Tibial nerve (tissue), 4 donors: ENCODE measurements at regions not wholly inside any gene's neighbourhood (a gene's known extent, or its start where the extent isn't known, plus 50 kb on each side); places are given as distances from the start of the nearest gene placed in this dataset.

ENCODE experiments used
- DNase-seq, 2 donors: peaks; one replicate each; pipeline ENCODE4 v3.0.0-alpha.2; 2019; ENCODE audit warnings: low spot score in 2 of 2
- H3K27ac ChIP-seq, 4 donors: fragments of 200-600 bp; sonication (generic) in 3 of 4; one replicate each; pipeline ENCODE4 v1.5.1; 2017 to 2019; ENCODE audit warnings: mild to moderate bottlenecking in 1 of 4
- H3K27me3 ChIP-seq, 2 donors: fragments of 200-600 bp; sonication (generic) in 1 of 2; one replicate each; pipeline versions ENCODE4 v1.5.1 to v1.6.0; 2017 to 2019
- H3K36me3 ChIP-seq, 3 donors: fragments of 200-600 bp; sonication (generic); one replicate each; pipeline ENCODE4 v1.5.1; 2018 to 2019
- H3K4me1 ChIP-seq, 4 donors: fragments of 200-600 bp; sonication (generic) in 3 of 4; one replicate each; pipeline ENCODE4 v1.5.1; 2017 to 2019
- H3K4me3 ChIP-seq, 4 donors: fragments of 200-600 bp; sonication (generic) in 3 of 4; one replicate each; pipeline ENCODE4 v1.5.1; 2017 to 2019; ENCODE audit warnings: mild to moderate bottlenecking in 1 of 4, moderate library complexity in 1 of 4
- H3K9me3 ChIP-seq, 4 donors: fragments of 200-600 bp; sonication (generic) in 3 of 4; one replicate each; pipeline ENCODE4 v1.5.1; 2017 to 2019
- EP300 ChIP-seq, 2 donors: sonication (generic); formaldehyde crosslinking; IDR thresholded peaks; one replicate each; pipeline ENCODE4 v1.6.1; 2017; ENCODE audit warnings: antibody characterized with exemption in 2 of 2, mild to moderate bottlenecking in 1 of 2
- POLR2A ChIP-seq, 2 donors: fragments of 450-650 bp; IDR thresholded peaks; one replicate each; pipeline ENCODE4 v1.6.1; 2017; ENCODE audit warnings: antibody characterized with exemption in 2 of 2, mild to moderate bottlenecking in 2 of 2, moderate library complexity in 2 of 2
- WGBS, 2 donors: methylation state at CpG; one replicate each; pipeline ENCODE4 v1.1.5; 2018; 5-methylcytosine and 5-hydroxymethylcytosine counted together
- TF ChIP-seq, protein P1 (sequence below), 5 experiments: fragments of 200-600 bp in 3 of 5; fragments of 450-650 bp in 2 of 5; sonication (generic) in 3 of 5; IDR thresholded peaks; one replicate each; pipeline ENCODE4 v1.5.1; 2016 to 2019; ENCODE audit warnings: antibody characterized with exemption in 5 of 5, mild to moderate bottlenecking in 3 of 5, moderate library complexity in 2 of 5

GRCh38 chr1:208808301-208808700 lies 564.1 kb upstream of the PLXNA2 start:
- TF ChIP-seq EP300 (IDR thresholded peaks at IDR 0.05) (no peak), POLR2A (IDR thresholded peaks at IDR 0.05) (no peak)
- TF ChIP-seq, protein P1, sequence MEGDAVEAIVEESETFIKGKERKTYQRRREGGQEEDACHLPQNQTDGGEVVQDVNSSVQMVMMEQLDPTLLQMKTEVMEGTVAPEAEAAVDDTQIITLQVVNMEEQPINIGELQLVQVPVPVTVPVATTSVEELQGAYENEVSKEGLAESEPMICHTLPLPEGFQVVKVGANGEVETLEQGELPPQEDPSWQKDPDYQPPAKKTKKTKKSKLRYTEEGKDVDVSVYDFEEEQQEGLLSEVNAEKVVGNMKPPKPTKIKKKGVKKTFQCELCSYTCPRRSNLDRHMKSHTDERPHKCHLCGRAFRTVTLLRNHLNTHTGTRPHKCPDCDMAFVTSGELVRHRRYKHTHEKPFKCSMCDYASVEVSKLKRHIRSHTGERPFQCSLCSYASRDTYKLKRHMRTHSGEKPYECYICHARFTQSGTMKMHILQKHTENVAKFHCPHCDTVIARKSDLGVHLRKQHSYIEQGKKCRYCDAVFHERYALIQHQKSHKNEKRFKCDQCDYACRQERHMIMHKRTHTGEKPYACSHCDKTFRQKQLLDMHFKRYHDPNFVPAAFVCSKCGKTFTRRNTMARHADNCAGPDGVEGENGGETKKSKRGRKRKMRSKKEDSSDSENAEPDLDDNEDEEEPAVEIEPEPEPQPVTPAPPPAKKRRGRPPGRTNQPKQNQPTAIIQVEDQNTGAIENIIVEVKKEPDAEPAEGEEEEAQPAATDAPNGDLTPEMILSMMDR (IDR thresholded peaks at IDR 0.05), result no peak

DNA sequence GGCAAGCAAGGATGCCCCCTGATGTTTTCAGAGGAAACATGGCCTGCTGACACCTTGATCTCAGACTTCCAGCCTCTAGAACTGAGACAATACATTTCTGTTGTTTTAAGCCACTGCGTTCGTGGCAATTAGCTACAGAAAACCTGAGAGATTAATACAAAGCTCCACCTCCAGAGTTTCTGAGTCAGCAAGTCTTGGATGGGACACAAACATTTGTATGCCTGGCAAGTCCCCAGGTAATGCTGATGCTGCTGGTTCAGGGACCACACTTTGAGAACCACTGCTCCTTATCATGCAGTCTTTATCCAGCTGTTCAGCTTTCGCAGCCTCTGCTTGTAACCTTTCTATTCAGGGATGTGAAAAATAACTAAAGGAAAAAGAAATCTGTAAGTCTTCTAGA lies 565.7 kb upstream of the PLXNA2 start:
- 74 to 83% methylated on average over 3 of the region's 3 CpGs for WGBS, 2 donors
- TF ChIP-seq EP300 (IDR thresholded peaks at IDR 0.05), result no peak

More at GRCh38 chr1:208808301-208808700, 564.1 kb upstream of the PLXNA2 start:
- Histone ChIP-seq H3K36me3 (no peaks in the 10 kb centered on the region), H3K27me3 (no peaks in the 10 kb centered on the region), H3K4me1 (no peaks in the 10 kb centered on the region), H3K4me3 (no peak overlapping the region), H3K9me3 (peaks cover 0 to 9% (median 0%) of the 10 kb centered on the region in 4 donors), H3K27ac (no peak overlapping the region)
- 92 to 100% methylated on average over 1 of the region's 1 CpG for WGBS, 2 donors
- DNase-seq, result no peak

GRCh38 chr1:208818770-208819445 lies 574.7 kb upstream of the PLXNA2 start:
- no peaks in the 10 kb centered on the region for H3K4me1 ChIP-seq
- H3K9me3 ChIP-seq, result no peaks in the 10 kb centered on the region
- 79 to 80% methylated on average over 8 of the region's 8 CpGs for WGBS, 2 donors
- no peak for DNase-seq
- TF ChIP-seq POLR2A (IDR thresholded peaks at IDR 0.05), result no peak
- TF ChIP-seq EP300 (IDR thresholded peaks at IDR 0.05), result no peak
- TF ChIP-seq, protein P1 (IDR thresholded peaks at IDR 0.05), result no peak
- H3K36me3 ChIP-seq, result no peaks in the 10 kb centered on the region
- H3K4me3 ChIP-seq, result no peak overlapping the region
- H3K27me3 ChIP-seq, result no peaks in the 10 kb centered on the region
- H3K27ac ChIP-seq, result no peak overlapping the region

More for the DNA sequence above, 565.7 kb upstream of the PLXNA2 start:
- DNase-seq, result no peak
- Histone ChIP-seq H3K4me1 (no peaks in the 10 kb centered on the region), H3K4me3 (no peak overlapping the region), H3K36me3 (no peaks in the 10 kb centered on the region), H3K27ac (no peak overlapping the region), H3K27me3 (no peaks in the 10 kb centered on the region), H3K9me3 (peaks cover 0 to 9% (median 0%) of the 10 kb centered on the region in 4 donors)

DNA sequence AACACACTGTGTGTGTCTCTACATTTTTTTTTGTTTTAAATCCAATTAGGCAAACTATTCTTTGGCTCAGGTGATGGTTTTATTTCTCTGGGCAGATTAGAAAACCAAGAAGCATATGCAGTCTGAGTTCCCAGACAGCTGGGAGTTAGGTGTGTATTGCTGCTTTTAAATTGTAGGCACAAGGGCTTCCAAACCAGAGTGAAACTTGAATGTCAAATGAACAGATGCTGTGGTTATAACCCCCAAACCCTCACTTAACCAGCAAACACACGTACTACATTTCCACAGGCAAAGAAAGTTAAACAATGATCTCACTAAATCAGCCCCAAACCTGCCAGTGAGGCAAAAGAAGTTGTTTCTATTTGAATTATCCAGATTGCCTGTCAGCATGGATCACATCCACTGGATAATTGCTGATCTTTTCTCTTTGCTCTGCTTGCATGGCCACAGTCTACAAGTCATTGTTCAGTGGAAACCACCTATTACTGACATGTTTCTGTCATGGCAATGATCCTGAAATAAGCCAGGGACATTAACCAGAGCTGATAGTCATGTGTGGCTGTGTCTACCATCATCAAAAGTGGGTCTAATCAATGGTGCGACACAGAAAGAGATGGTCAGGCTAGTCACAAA lies 576.5 kb upstream of the PLXNA2 start:
- Histone ChIP-seq H3K4me1 (no peaks in the 10 kb centered on the region), H3K27ac (no peak overlapping the region), H3K9me3 (no peaks in the 10 kb centered on the region), H3K27me3 (no peaks in the 10 kb centered on the region), H3K4me3 (no peak overlapping the region), H3K36me3 (no peaks in the 10 kb centered on the region)
- TF ChIP-seq EP300 (IDR thresholded peaks at IDR 0.05) (no peak), POLR2A (IDR thresholded peaks at IDR 0.05) (no peak)
- TF ChIP-seq, protein P1 (IDR thresholded peaks at IDR 0.05), result no peak
- 50% methylated on average over 2 of the region's 2 CpGs for WGBS, 2 donors
- DNase-seq, result no peak

GRCh38 chr1:208821939-208822338 lies 577.8 kb upstream of the PLXNA2 start:
- Histone ChIP-seq H3K27me3 (no peaks in the 10 kb centered on the region), H3K9me3 (no peaks in the 10 kb centered on the region), H3K36me3 (no peaks in the 10 kb centered on the region), H3K4me1 (no peaks in the 10 kb centered on the region), H3K27ac (no peak overlapping the region), H3K4me3 (no peak overlapping the region)
- no peak for TF ChIP-seq POLR2A (IDR thresholded peaks at IDR 0.05)
- TF ChIP-seq, protein P1 (IDR thresholded peaks at IDR 0.05), result no peak
- TF ChIP-seq EP300 (IDR thresholded peaks at IDR 0.05), result no peak
- no peak for DNase-seq
- WGBS, 2 donors, result 84 to 91% methylated on average over 7 of the region's 7 CpGs
